K562 (cell line): ENCODE measurements at regions not wholly inside any gene's neighbourhood (a gene's known extent, or its start where the extent isn't known, plus 50 kb on each side); places are given as distances from the start of the nearest gene placed in this dataset.

Experiments
- ATAC-seq: fragments of 200-7000 bp; cut with Tn5 transposase; 3 replicates; pipeline ENCODE4 v1.9.1; 2020; ENCODE audit warnings: moderate library complexity
- BruUV-seq: library from RNA; stranded (reverse); fragments of 400-500 nt; replicated peaks from 2 replicates; lab custom pipeline; 2021; lab: Mats Ljungman, UMichigan
- CTCF ChIA-PET: fragments of 300-600 bp; formaldehyde crosslinking; extraction: SDS; loops from one replicate; lab custom pipeline; 2021; ENCODE audit warnings: low intra/inter-chr PET ratio; lab: Yijun Ruan, JAX
- POLR2A ChIA-PET: fragments of 300-600, 350-650 bp; sonication (Branson Sonifier 250); formaldehyde crosslinking; extraction: SDS; loops from one replicate; lab custom pipeline; 2021; ENCODE audit warnings: antibody characterized with exemption, inconsistent platforms; lab: Yijun Ruan, JAX
- DNase-seq, 4 experiments: peaks; one replicate each; pipeline versions ENCODE4 v3.0.0 to v3.0.0-alpha.2; 2011 to 2018; ENCODE audit warnings: low spot score in 3 of 4, mixed read lengths in 3 of 4; ENCODE audit errors: extremely low read depth in 1 of 4
- FAIRE-seq: peaks from 2 replicates; lab custom pipeline; 2011; peaks lifted over from hg19 to GRCh38; lab: Jason Lieb, UNC
- H2AFZ ChIP-seq: 2 replicates; pipeline ENCODE4 v1.6.0; 2011; ENCODE audit warnings: low read depth, low read length, control low read depth, inconsistent platforms
- H3K27ac ChIP-seq: fragments of 200-600 bp; 3 replicates; pipeline ENCODE4 v1.8.0; 2011; ENCODE audit warnings: low read depth, mild to moderate bottlenecking, control low read depth, inconsistent platforms, low read length, moderate library complexity, mixed read lengths; ENCODE audit errors: extremely low read depth
- H3K27me3 ChIP-seq, 2 experiments: fragments of 300-600 bp in 1 of 2; 2 replicates in 1 of 2; 3 replicates in 1 of 2; pipeline versions ENCODE4 v1.6.0 to v1.8.0; 2011; ENCODE audit warnings: inconsistent platforms in 2 of 2, low read length in 2 of 2, mild to moderate bottlenecking in 1 of 2, mixed read lengths in 1 of 2, moderate library complexity in 1 of 2; ENCODE audit not compliant: control insufficient read depth in 2 of 2, insufficient read depth in 2 of 2
- H3K36me3 ChIP-seq: fragments of 300-600 bp; 3 replicates; pipeline ENCODE4 v1.8.0; 2011; ENCODE audit warnings: mild to moderate bottlenecking, low read length, inconsistent platforms; ENCODE audit not compliant: control insufficient read depth, insufficient read depth
- H3K4me1 ChIP-seq, 2 experiments: fragments of 200-600 bp in 1 of 2; replicated peaks in 1 of 2; 2 replicates in 1 of 2; 3 replicates in 1 of 2; pipeline versions ENCODE4 v1.5.1 to v1.8.0; 2011; ENCODE audit warnings: inconsistent platforms in 2 of 2, low read length in 2 of 2, mild to moderate bottlenecking in 1 of 2, mixed read lengths in 1 of 2, moderate library complexity in 1 of 2; ENCODE audit not compliant: control insufficient read depth in 2 of 2, insufficient read depth in 2 of 2
- H3K4me2 ChIP-seq: 2 replicates; pipeline ENCODE4 v1.6.1; 2011; ENCODE audit warnings: low read length, control low read depth, inconsistent platforms, mixed read lengths; ENCODE audit not compliant: insufficient read depth
- H3K4me3 ChIP-seq: fragments of 200-600 bp; sonication (generic), shearing (Covaris generic); 2 replicates; pipeline ENCODE4 v1.5.1; 2016; ENCODE audit warnings: control low read depth, inconsistent platforms
- H3K79me2 ChIP-seq: fragments of 200-600 bp; 3 replicates; pipeline ENCODE4 v1.8.0; 2011; ENCODE audit warnings: low read length, inconsistent platforms; ENCODE audit not compliant: control insufficient read depth, insufficient read depth
- H3K9ac ChIP-seq, 2 experiments: 2 replicates each; pipeline versions ENCODE4 v1.6.0 to v1.6.1; 2011; ENCODE audit warnings: low read depth in 2 of 2, low read length in 2 of 2, control low read depth in 1 of 2, inconsistent platforms in 1 of 2, mild to moderate bottlenecking in 1 of 2, mixed read lengths in 1 of 2; ENCODE audit not compliant: insufficient read depth in 1 of 2
- H3K9me1 ChIP-seq: one replicate; pipeline ENCODE4 v1.6.0; 2011; ENCODE audit warnings: inconsistent platforms, mild to moderate bottlenecking, low read length, moderate library complexity; ENCODE audit not compliant: control insufficient read depth, insufficient read depth
- H3K9me3 ChIP-seq: replicated peaks from 2 replicates; pipeline ENCODE4 v1.5.1; 2011; ENCODE audit warnings: low read depth, low read length, inconsistent platforms; ENCODE audit not compliant: control insufficient read depth, insufficient read depth
- H4K20me1 ChIP-seq: replicated peaks from 2 replicates; pipeline ENCODE4 v1.6.1; 2011; ENCODE audit warnings: low read length, inconsistent platforms, mixed read lengths; ENCODE audit not compliant: control insufficient read depth, insufficient read depth
- BCL6 ChIP-seq: fragments of 250-450 bp; sonication (Bioruptor Pico); IDR thresholded peaks from 2 replicates; pipeline ENCODE4 v1.4.0; 2020
- HMGN3 ChIP-seq: IDR thresholded peaks from 2 replicates; pipeline ENCODE4 v1.6.1; 2011; ENCODE audit warnings: borderline replicate concordance, low read depth, mild to moderate bottlenecking, mixed read lengths, low read length; ENCODE audit not compliant: insufficient read length; ENCODE audit errors: extremely low read depth
- KAT7 ChIP-seq: sonication (generic); formaldehyde crosslinking; IDR thresholded peaks from 2 replicates; pipeline ENCODE4 v1.8.0; 2022; ENCODE audit warnings: missing genetic modification reagents, mild to moderate bottlenecking, borderline replicate concordance
- MECOM ChIP-seq: fragments of 250-450 bp; sonication (Bioruptor Pico); IDR thresholded peaks from 2 replicates; pipeline ENCODE4 v1.8.0; 2022; ENCODE audit warnings: inconsistent platforms
- PHB ChIP-seq: fragments of 250-450 bp; sonication (Bioruptor Pico); IDR thresholded peaks from 2 replicates; pipeline ENCODE4 v1.5.0; 2021
- PML ChIP-seq: IDR thresholded peaks from 2 replicates; pipeline ENCODE4 v1.6.1; 2012; ENCODE audit warnings: low read length, inconsistent platforms
- PPARD ChIP-seq: fragments of 250-450 bp; sonication (Bioruptor Pico); IDR thresholded peaks from 2 replicates; pipeline ENCODE4 v1.8.0; 2022; ENCODE audit warnings: inconsistent platforms, mild to moderate bottlenecking, moderate library complexity
- PRMT5 ChIP-seq: sonication (generic); formaldehyde crosslinking; IDR thresholded peaks from 2 replicates; pipeline ENCODE4 v1.5.0; 2020; ENCODE audit warnings: missing genetic modification reagents
- RAD21 ChIP-seq, 2 experiments: fragments of 250-450 bp in 1 of 2; fragments of 450-650 bp in 1 of 2; sonication (Bioruptor Pico) in 1 of 2; formaldehyde crosslinking in 1 of 2; IDR thresholded peaks in 1 of 2; conservative IDR thresholded peaks in 1 of 2; 2 replicates each; pipeline versions ENCODE4 v1.4.0 to v1.8.0; 2020 to 2022; ENCODE audit warnings: mild to moderate bottlenecking in 2 of 2, moderate library complexity in 1 of 2
- VEZF1 ChIP-seq: fragments of 200-800 bp; sonication (Bioruptor generic); IDR thresholded peaks from 2 replicates; pipeline ENCODE4 v1.6.1; 2017; ENCODE audit warnings: missing genetic modification characterization, missing compliant biosample characterization
- ZNF696 ChIP-seq: fragments of 250-450 bp; sonication (Bioruptor Pico); conservative IDR thresholded peaks from 2 replicates; pipeline ENCODE4 v1.4.0; 2020; ENCODE audit warnings: mild to moderate bottlenecking, moderate library complexity
- WGBS: fragments of 100-300 bp; shearing (Covaris generic); methylation state at CpG from one replicate; pipeline ENCODE4 v1.1.6; 2016; ENCODE audit warnings: low coverage, mixed read lengths; ENCODE audit not compliant: insufficient coverage; ENCODE audit errors: missing lambda C conversion rate; 5-methylcytosine and 5-hydroxymethylcytosine counted together
- in situ Hi-C: fragments of 300-500 bp; cut with MboI; formaldehyde crosslinking; loops from 4 replicates; pipeline ENCODE4 v1.15.0; 2018; ENCODE audit warnings: inconsistent platforms, mixed read lengths
- intact Hi-C: fragments of 100-400 bp; cut with micrococcal nuclease; formaldehyde crosslinking; loops from 2 replicates; pipeline ENCODE4 v1.14.2; 2022

GRCh38 chr12:9390761-9391160 is 182.6 kb upstream of the PZP start:
- in situ Hi-C loops (no loop called here), intact Hi-C loops (no loop called here)
- BruUV-seq, result no TSS peak
- H3K9ac ChIP-seq, result no peak overlapping the region
- no peak for TF ChIP-seq BCL6 (CRISPR knock-in tag)
- TF ChIP-seq HMGN3, result no peak
- TF ChIP-seq PHB (CRISPR knock-in tag), result no peak
- no peak for TF ChIP-seq MECOM (CRISPR knock-in tag)
- TF ChIP-seq RAD21 (CRISPR knock-in tag; conservative IDR thresholded peaks at IDR 0.05 in 1 of 2, IDR thresholded peaks at IDR 0.05 in 1 of 2), result no peak
- TF ChIP-seq PRMT5 (CRISPR knock-in tag), result no peak
- no peak for TF ChIP-seq VEZF1 (CRISPR knock-in tag)
- no peak for TF ChIP-seq ZNF696 (CRISPR knock-in tag)
- no peak for TF ChIP-seq PML
- no peak for TF ChIP-seq KAT7 (CRISPR knock-in tag)
- TF ChIP-seq PPARD (CRISPR knock-in tag), result no peak
- H3K79me2 ChIP-seq, result no peaks in the 10 kb centered on the region
- POLR2A ChIA-PET, result no interaction called here
- no peak for ATAC-seq
- H3K4me2 ChIP-seq, result no peak overlapping the region
- no peaks in the 10 kb centered on the region for H4K20me1 ChIP-seq
- no peaks in the 10 kb centered on the region for H3K36me3 ChIP-seq
- no peaks in the 10 kb centered on the region for H3K27me3 ChIP-seq
- H2AFZ ChIP-seq, result no peak overlapping the region
- no peaks in the 10 kb centered on the region for H3K9me1 ChIP-seq
- no peak overlapping the region for H3K27ac ChIP-seq
- no peak for DNase-seq
- CTCF ChIA-PET, result no interaction called here
- H3K4me3 ChIP-seq, result no peak overlapping the region
- H3K9me3 ChIP-seq, result no peaks in the 10 kb centered on the region
- no peak for FAIRE-seq
- no peaks in the 10 kb centered on the region; a peak in 1 of 5 replicates for H3K4me1 ChIP-seq
- WGBS, result 21% methylated on average over 3 of the region's 3 CpGs
